DND-41 (cell line): ENCODE measurements at regions not wholly inside any gene's neighbourhood (a gene's known extent, or its start where the extent isn't known, plus 50 kb on each side); places are given as distances from the start of the nearest gene placed in this dataset.

ENCODE experiments used
- EZH2 ChIP-seq: IDR thresholded peaks from 3 replicates; pipeline ENCODE4 v1.6.1; 2012; ENCODE audit warnings: borderline replicate concordance, low read depth, mild to moderate bottlenecking, moderate library complexity, low read length, inconsistent platforms; ENCODE audit not compliant: severe bottlenecking
- TF ChIP-seq, protein P1 (sequence below): IDR thresholded peaks from 2 replicates; pipeline ENCODE4 v1.5.1; 2012; ENCODE audit warnings: borderline replicate concordance, low read length, moderate library complexity, mild to moderate bottlenecking; ENCODE audit not compliant: poor library complexity, severe bottlenecking; ENCODE audit errors: extremely low read depth

DNA sequence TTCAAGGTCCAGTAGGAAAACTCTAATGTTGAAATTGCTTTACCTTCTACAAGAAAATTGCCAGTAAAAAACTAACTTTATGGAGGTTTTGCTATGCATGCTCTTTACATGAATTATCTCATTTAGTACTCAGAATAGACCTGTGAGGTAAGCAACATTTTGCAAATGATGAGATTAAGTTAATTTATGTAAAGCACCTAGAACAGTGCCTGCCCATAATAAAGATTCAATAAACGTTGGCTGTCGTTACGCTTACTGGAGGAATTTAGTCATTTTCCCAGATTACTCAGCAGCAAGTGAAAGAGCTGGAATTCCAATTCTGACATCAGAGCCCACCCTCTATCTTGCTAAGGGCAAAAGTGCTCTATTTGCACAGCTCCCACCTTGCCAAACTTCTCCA is 69.4 kb upstream of the ARID1B start:
- no peak for TF ChIP-seq EZH2
- TF ChIP-seq, protein P1, sequence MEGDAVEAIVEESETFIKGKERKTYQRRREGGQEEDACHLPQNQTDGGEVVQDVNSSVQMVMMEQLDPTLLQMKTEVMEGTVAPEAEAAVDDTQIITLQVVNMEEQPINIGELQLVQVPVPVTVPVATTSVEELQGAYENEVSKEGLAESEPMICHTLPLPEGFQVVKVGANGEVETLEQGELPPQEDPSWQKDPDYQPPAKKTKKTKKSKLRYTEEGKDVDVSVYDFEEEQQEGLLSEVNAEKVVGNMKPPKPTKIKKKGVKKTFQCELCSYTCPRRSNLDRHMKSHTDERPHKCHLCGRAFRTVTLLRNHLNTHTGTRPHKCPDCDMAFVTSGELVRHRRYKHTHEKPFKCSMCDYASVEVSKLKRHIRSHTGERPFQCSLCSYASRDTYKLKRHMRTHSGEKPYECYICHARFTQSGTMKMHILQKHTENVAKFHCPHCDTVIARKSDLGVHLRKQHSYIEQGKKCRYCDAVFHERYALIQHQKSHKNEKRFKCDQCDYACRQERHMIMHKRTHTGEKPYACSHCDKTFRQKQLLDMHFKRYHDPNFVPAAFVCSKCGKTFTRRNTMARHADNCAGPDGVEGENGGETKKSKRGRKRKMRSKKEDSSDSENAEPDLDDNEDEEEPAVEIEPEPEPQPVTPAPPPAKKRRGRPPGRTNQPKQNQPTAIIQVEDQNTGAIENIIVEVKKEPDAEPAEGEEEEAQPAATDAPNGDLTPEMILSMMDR, result no peak
